ENCODE measurements at regions not wholly inside any gene's neighbourhood (a gene's known extent, or its start where the extent isn't known, plus 50 kb on each side); places are given as distances from the start of the nearest gene placed in this dataset.

GRCh38 chr18:66966171-66966570, 362.3 kb upstream of the CDH19 start:
- TF ChIP-seq YY1 (IDR thresholded peaks at IDR 0.05; ENCODE audit: low read depth) (no peak), FOXM1 (IDR thresholded peaks at IDR 0.05; ENCODE audit: borderline replicate concordance, low read depth) (no peak), CREB1 (IDR thresholded peaks at IDR 0.05; ENCODE audit: low read depth) (no peak), REST (IDR thresholded peaks at IDR 0.05; ENCODE audit: low read depth) (no peak), TAF1 (IDR thresholded peaks at IDR 0.05; ENCODE audit: low read depth) (no peak), RAD21 (IDR thresholded peaks at IDR 0.05; ENCODE audit: low read depth) (no peak), EGR1 (IDR thresholded peaks at IDR 0.05) (no peak), EP300 (IDR thresholded peaks at IDR 0.05; ENCODE audit: borderline replicate concordance) (no peak)
